ENCODE measurements at regions not wholly inside any gene's neighbourhood (a gene's known extent, or its start where the extent isn't known, plus 50 kb on each side); places are given as distances from the start of the nearest gene placed in this dataset.

DNA sequence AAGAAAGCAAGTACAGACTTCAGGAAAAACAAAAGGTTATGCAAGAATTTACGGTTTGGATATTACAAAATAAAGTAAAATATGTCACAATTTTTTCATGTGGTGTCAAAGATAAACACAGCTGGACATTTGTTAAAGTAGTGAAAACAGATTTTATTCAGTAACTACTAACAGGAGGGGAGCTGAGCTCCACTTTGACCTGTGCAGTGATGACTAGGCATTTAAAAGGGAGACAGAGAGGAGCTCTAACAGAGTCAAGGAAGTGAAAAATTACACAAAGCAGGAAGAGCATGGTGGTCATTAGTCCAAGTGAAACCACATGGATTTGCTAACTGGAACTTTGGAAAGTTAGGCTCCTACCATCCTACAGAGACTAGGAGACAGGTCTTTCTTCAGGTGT is 263.6 kb upstream of the PCSK5 start:
- no peak for TF ChIP-seq CTCF (IDR thresholded peaks at IDR 0.05; ENCODE audit: poor library complexity)
- no peak for TF ChIP-seq EZH2 (IDR thresholded peaks at IDR 0.05; ENCODE audit: borderline replicate concordance)

Data from hepatocyte (in vitro differentiated cells).